Keratinocyte (primary cell): ENCODE measurements at regions not wholly inside any gene's neighbourhood (a gene's known extent, or its start where the extent isn't known, plus 50 kb on each side); places are given as distances from the start of the nearest gene placed in this dataset.

Experiments used
- DNase-seq: peaks from one replicate; pipeline ENCODE4 v3.0.0-alpha.2; 2011; ENCODE audit warnings: low read depth, missing footprints, low spot score
- FAIRE-seq: peaks from 2 replicates; lab custom pipeline; 2011; peaks lifted over from hg19 to GRCh38; lab: Jason Lieb, UNC
- H2AFZ ChIP-seq: 2 replicates; pipeline ENCODE4 v1.6.0; 2012; ENCODE audit warnings: low read length, control low read depth, inconsistent platforms; ENCODE audit not compliant: control insufficient read depth
- H3K27ac ChIP-seq: 2 replicates; pipeline ENCODE4 v1.5.1; 2011; ENCODE audit warnings: low read length; ENCODE audit not compliant: control insufficient read depth, insufficient read depth
- H3K27me3 ChIP-seq: 3 replicates; pipeline ENCODE4 v1.6.0; 2011; ENCODE audit warnings: low read length; ENCODE audit not compliant: control insufficient read depth, insufficient read depth; ENCODE audit errors: extremely low read depth
- H3K36me3 ChIP-seq, 2 experiments: 2 replicates in 1 of 2; 3 replicates in 1 of 2; pipeline ENCODE4 v1.5.1; 2011; ENCODE audit warnings: low read length in 2 of 2, mild to moderate bottlenecking in 1 of 2; ENCODE audit not compliant: control insufficient read depth in 2 of 2, insufficient read depth in 2 of 2; ENCODE audit errors: extremely low read depth in 1 of 2
- H3K4me1 ChIP-seq: 3 replicates; pipeline ENCODE4 v1.5.1; 2011; ENCODE audit warnings: low read length; ENCODE audit not compliant: control insufficient read depth, insufficient read depth; ENCODE audit errors: extremely low read depth
- H3K4me2 ChIP-seq: 3 replicates; pipeline ENCODE4 v1.6.0; 2011; ENCODE audit warnings: low read depth, low read length; ENCODE audit not compliant: control insufficient read depth, insufficient read depth; ENCODE audit errors: extremely low read depth
- H3K4me3 ChIP-seq, 3 experiments: fragments of 200-600 bp in 1 of 3; sonication (generic) in 1 of 3; 2 replicates in 2 of 3; 3 replicates in 1 of 3; pipeline ENCODE4 v1.5.1; 2011 to 2016; ENCODE audit warnings: low read length in 3 of 3, mild to moderate bottlenecking in 3 of 3, control low read depth in 2 of 3, inconsistent platforms in 1 of 3, low read depth in 1 of 3, mixed read lengths in 1 of 3, mixed run types in 1 of 3, moderate library complexity in 1 of 3; ENCODE audit not compliant: control insufficient read depth in 2 of 3, insufficient read depth in 2 of 3; ENCODE audit errors: extremely low read depth in 1 of 3
- H3K79me2 ChIP-seq: 2 replicates; pipeline ENCODE4 v1.6.0; 2012; ENCODE audit warnings: low read length; ENCODE audit not compliant: control insufficient read depth, insufficient read depth
- H3K9ac ChIP-seq: 3 replicates; pipeline ENCODE4 v1.6.0; 2011; ENCODE audit warnings: low read length; ENCODE audit not compliant: control insufficient read depth, insufficient read depth; ENCODE audit errors: extremely low read depth
- H3K9me1 ChIP-seq: 3 replicates; pipeline ENCODE4 v1.6.0; 2011; ENCODE audit warnings: low read length; ENCODE audit not compliant: control insufficient read depth, insufficient read depth; ENCODE audit errors: extremely low read depth
- H3K9me3 ChIP-seq: 2 replicates; pipeline ENCODE4 v1.5.1; 2012; ENCODE audit warnings: low read depth, low read length; ENCODE audit not compliant: control insufficient read depth
- H4K20me1 ChIP-seq: 3 replicates; pipeline ENCODE4 v1.6.0; 2011; ENCODE audit warnings: low read length; ENCODE audit not compliant: control insufficient read depth, insufficient read depth; ENCODE audit errors: extremely low read depth
- CTCF ChIP-seq, 3 experiments: IDR thresholded peaks in 1 of 3; conservative IDR thresholded peaks in 1 of 3; optimal IDR thresholded peaks in 1 of 3; 2 replicates in 2 of 3; 3 replicates in 1 of 3; pipeline versions ENCODE3 to v1.5.1; 2011; ENCODE audit warnings: low read length in 3 of 3, mild to moderate bottlenecking in 3 of 3, moderate library complexity in 2 of 3, control low read depth in 1 of 3, inconsistent platforms in 1 of 3; ENCODE audit not compliant: insufficient read depth in 2 of 3; ENCODE audit errors: extremely low read depth in 1 of 3
- EZH2 ChIP-seq: IDR thresholded peaks from one replicate; pipeline ENCODE4 v1.6.1; 2012; ENCODE audit warnings: inconsistent platforms, mild to moderate bottlenecking, low read length, moderate library complexity
- dilution Hi-C: fragments of 300-500 bp; cut with MboI; formaldehyde crosslinking; loops from one replicate; pipeline ENCODE4 v1.7.0; 2020; ENCODE audit warnings: low sequenced_read_pairs; ENCODE audit not compliant: extremely low pct_ligation_motif_present

- H3K27me3 ChIP-seq = no peaks in the 10 kb centered on the region
- dilution Hi-C loops = no loop called here
- FAIRE-seq = no peak
Observed at GRCh38 chr10:35827783-35828182, 185.7 kb upstream of the FZD8 start.

GRCh38 chr10:35824704-35825103 lies 182.6 kb upstream of the FZD8 start:
- Histone ChIP-seq H3K4me1 (peaks cover 12% of the 10 kb centered on the region), H3K9me3 (no peaks in the 10 kb centered on the region), H3K27me3 (no peaks in the 10 kb centered on the region), H4K20me1 (no peaks in the 10 kb centered on the region), H3K36me3 (no peaks in the 10 kb centered on the region), H2AFZ (no peak overlapping the region), H3K9me1 (no peaks in the 10 kb centered on the region), H3K4me2 (no peak overlapping the region), H3K9ac (no peak overlapping the region), H3K4me3 (no peak overlapping the region), H3K27ac (no peak overlapping the region), H3K79me2 (no peaks in the 10 kb centered on the region)
- FAIRE-seq (no peak), DNase-seq (no peak)
- dilution Hi-C loops = no loop called here
- TF ChIP-seq EZH2 = no peak
- TF ChIP-seq CTCF (optimal IDR thresholded peaks at IDR 0.05 in 1 of 3, IDR thresholded peaks at IDR 0.05 in 1 of 3, conservative IDR thresholded peaks at IDR 0.05 in 1 of 3; ENCODE audit: extremely low read depth in 1 of 3, insufficient read depth in 2 of 3, low read length in 3 of 3) = no peak

More at GRCh38 chr10:35827783-35828182, 185.7 kb upstream of the FZD8 start:
- no peaks in the 10 kb centered on the region for H4K20me1 ChIP-seq
- no peak overlapping the region for H3K4me3 ChIP-seq
- no peaks in the 10 kb centered on the region for H3K9me3 ChIP-seq
- H2AFZ ChIP-seq = no peak overlapping the region
- no peak for DNase-seq
- no peak for TF ChIP-seq CTCF (optimal IDR thresholded peaks at IDR 0.05 in 1 of 3, IDR thresholded peaks at IDR 0.05 in 1 of 3, conservative IDR thresholded peaks at IDR 0.05 in 1 of 3; ENCODE audit: extremely low read depth in 1 of 3, insufficient read depth in 2 of 3, low read length in 3 of 3)
- H3K9me1 ChIP-seq = no peaks in the 10 kb centered on the region
- H3K27ac ChIP-seq = no peak overlapping the region
- H3K36me3 ChIP-seq = no peaks in the 10 kb centered on the region
- no peaks in the 10 kb centered on the region for H3K79me2 ChIP-seq
- H3K4me1 ChIP-seq = no peaks in the 10 kb centered on the region
- no peak overlapping the region for H3K9ac ChIP-seq
- H3K4me2 ChIP-seq = no peak overlapping the region
